ENCODE measurements at regions not wholly inside any gene's neighbourhood (a gene's known extent, or its start where the extent isn't known, plus 50 kb on each side); places are given as distances from the start of the nearest gene placed in this dataset.

DNA sequence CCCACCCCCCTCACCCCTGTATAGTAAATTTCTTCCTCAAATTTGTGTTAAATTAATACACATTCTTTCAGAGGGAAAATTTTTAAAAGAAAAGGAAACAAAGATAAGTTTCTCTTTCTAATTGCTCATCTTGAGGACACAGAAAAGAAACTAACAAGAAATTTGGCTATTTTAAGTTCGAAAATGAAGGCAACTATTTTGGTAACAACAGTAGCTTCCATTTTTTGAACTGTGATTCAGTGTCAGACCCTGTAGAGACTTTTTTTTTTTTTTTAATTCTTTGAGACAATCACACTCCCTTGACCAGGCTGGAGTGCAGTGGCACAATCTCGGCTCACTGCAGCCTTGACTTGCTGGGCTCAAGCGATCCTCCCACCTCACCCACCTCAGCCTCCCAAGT is 194.9 kb downstream of the SS18 start:
- H3K4me3 Mint-ChIP-seq = no peak overlapping the region
- H3K36me3 Mint-ChIP-seq = no peaks in the 10 kb centered on the region
- no peak for DNase-seq
- H3K27me3 Mint-ChIP-seq = peaks cover 12% of the 10 kb centered on the region
- no peak overlapping the region for H3K27ac Mint-ChIP-seq
- H3K4me1 Mint-ChIP-seq = no peaks in the 10 kb centered on the region
- H3K9me3 Mint-ChIP-seq = no peaks in the 10 kb centered on the region

DNA sequence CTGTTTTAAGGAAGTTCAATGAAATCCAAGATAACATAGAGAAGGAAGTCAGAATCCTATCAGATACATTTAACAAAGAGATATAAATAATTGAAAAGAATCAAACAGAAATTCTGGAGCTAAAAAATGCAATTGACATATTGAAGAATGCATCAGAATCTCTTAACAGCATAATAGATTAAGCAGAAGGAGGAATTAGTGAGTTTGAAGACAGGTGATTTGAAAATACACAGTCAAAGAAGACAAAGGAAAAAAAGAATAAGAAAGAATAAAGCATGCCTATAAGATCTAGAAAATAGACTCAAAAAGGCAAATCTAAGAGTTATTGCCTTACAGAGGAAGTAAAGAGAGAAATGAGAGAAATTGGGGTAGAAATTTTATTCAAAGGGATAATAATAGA is 204.1 kb downstream of the SS18 start:
- Mint-ChIP-seq H3K4me3 (no peak overlapping the region), H3K27me3 (peaks cover 6% of the 10 kb centered on the region), H3K9me3 (peaks cover 17% of the 10 kb centered on the region), H3K4me1 (no peaks in the 10 kb centered on the region), H3K36me3 (peaks cover 3% of the 10 kb centered on the region), H3K27ac (no peak overlapping the region)
- DNase-seq = no peak

DNA sequence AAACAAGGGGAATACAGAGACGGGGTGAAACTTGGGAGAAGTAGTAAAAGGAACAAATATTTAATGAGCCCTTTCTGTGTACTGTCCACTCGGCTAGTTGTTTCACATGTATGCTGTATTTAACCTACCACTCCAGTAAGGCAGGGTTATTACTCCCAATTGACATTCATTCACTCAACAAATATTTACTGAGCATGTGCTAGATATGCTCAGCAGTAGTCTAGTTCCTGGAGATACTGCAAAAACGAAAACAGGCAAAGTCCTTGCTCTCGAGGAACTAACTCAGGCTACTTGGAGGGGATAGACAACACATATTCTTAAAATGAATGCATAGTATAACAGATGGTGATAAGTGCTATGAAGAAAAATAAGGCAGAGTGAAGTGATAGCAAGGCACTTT is 207.3 kb downstream of the SS18 start:
- Mint-ChIP-seq H3K4me1 (no peaks in the 10 kb centered on the region), H3K36me3 (peaks cover 3% of the 10 kb centered on the region), H3K4me3 (no peak overlapping the region), H3K27ac (no peak overlapping the region), H3K9me3 (peaks cover 15% of the 10 kb centered on the region), H3K27me3 (peaks cover 15% of the 10 kb centered on the region)
- DNase-seq = no peak

DNA sequence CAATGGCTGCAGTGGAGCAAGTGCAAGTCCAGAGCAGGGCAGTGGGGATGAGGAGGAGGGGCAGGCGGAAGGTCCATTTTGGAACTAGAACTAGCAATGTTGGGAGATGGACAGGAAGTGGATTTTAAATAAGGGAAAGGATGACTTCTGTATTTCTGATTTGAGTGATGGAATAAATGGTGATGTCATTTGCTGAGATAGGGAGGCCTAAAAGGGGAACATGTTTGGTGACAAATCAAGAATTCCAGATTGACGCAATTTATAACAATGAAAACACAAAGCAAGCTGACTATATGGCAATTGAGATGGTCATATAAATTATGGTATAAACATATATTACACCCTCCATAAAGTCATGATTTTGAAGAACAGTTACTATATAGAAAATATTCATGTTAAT is 209.3 kb downstream of the SS18 start:
- H3K4me3 Mint-ChIP-seq = no peak overlapping the region
- DNase-seq = no peak
- H3K9me3 Mint-ChIP-seq = peaks cover 2% of the 10 kb centered on the region
- no peaks in the 10 kb centered on the region for H3K4me1 Mint-ChIP-seq
- peaks cover 17% of the 10 kb centered on the region for H3K27me3 Mint-ChIP-seq
- H3K36me3 Mint-ChIP-seq = no peaks in the 10 kb centered on the region
- no peak overlapping the region for H3K27ac Mint-ChIP-seq

DNA sequence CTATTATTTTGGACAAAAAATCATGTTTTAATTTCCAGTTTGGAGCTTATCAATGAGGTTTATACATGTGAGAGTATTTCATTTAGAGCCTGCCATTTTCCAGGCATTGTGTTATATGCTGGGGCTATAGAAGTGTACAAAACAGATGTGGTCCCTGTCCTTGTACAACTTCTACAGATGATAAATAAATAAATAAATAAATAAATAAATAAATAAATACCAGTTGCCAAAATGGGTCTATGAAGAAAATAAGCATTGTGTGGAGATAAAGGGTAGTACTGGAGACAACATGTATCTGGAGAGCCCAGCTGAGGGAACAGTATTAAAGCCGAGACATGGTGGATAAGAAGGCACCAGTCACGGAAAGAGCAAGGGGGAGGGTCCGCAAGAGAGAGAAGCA is 210.0 kb downstream of the SS18 start:
- no peak overlapping the region for H3K4me3 Mint-ChIP-seq
- H3K9me3 Mint-ChIP-seq = no peaks in the 10 kb centered on the region
- H3K27ac Mint-ChIP-seq = no peak overlapping the region
- H3K36me3 Mint-ChIP-seq = no peaks in the 10 kb centered on the region
- H3K27me3 Mint-ChIP-seq = peaks cover 16% of the 10 kb centered on the region
- DNase-seq = no peak
- H3K4me1 Mint-ChIP-seq = no peaks in the 10 kb centered on the region

DNA sequence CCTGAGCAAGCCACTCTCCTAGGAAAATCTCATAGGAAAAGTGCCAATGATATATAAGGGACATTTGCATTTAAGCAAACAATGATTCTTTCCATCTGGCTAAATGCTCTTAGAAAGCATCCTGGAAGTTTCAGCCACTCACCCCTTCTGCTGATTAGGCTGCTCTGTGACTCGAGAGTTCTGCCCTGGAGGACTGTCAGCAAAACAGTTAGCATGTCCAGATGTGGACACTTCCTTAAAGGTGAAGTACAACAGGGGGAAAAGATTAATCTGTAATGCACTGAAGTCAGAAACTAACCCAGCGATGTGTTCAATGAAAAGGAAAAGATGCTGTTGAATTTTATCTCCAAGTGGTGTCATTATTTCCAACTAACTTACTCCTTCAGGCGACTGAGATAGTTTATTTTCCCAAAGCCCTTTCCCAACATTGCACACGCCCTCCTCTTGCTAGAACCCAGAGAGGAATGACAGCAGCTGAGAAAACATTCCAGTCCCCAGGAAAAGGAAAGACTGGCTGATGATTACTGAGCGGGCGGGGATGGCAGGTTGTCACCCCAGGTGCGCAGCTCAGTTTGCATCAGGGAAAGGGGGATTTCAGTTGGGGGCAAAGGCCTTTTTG is 214.0 kb downstream of the SS18 start:
- Mint-ChIP-seq H3K27me3 (peaks cover 23% of the 10 kb centered on the region), H3K9me3 (no peaks in the 10 kb centered on the region), H3K4me1 (no peaks in the 10 kb centered on the region), H3K36me3 (no peaks in the 10 kb centered on the region), H3K4me3 (no peak overlapping the region), H3K27ac (no peak overlapping the region)
- DNase-seq = no peak

DNA sequence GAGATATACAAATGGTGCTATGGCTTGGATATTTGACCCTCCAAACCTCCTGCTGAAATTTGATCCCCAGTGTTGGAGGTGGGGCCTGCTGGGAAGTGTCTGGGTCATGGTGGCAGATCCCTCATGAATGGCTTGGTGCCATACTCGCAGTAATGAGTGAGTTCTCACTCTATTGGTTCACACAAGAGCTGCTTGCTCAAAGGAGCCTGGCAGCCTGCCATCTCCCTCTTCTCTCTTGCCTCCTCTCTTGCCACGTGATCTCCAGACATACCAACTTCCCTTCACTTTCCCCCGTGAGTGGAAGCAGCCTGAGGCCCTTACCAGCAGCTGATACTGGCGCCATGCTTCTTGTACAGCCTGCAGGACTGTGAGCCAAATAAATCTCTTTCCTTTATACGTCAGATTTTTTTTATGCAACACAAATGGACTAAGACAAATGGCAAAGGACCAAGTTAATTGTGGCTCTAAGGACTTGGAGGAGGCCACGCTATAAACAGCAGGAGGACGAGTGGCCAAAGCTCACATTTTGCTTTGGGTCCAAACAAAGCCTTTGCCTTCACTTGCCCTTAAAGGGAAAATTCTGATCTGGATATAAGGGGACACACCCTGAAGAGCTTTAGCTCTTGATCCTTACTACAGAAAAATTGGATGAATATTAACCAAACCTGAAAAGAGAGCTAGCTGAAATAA is 214.7 kb downstream of the SS18 start:
- H3K9me3 Mint-ChIP-seq = no peaks in the 10 kb centered on the region
- no peak for DNase-seq
- no peak overlapping the region for H3K4me3 Mint-ChIP-seq
- no peaks in the 10 kb centered on the region for H3K4me1 Mint-ChIP-seq
- H3K36me3 Mint-ChIP-seq = no peaks in the 10 kb centered on the region
- H3K27me3 Mint-ChIP-seq = peaks cover 23% of the 10 kb centered on the region
- H3K27ac Mint-ChIP-seq = no peak overlapping the region

DNA sequence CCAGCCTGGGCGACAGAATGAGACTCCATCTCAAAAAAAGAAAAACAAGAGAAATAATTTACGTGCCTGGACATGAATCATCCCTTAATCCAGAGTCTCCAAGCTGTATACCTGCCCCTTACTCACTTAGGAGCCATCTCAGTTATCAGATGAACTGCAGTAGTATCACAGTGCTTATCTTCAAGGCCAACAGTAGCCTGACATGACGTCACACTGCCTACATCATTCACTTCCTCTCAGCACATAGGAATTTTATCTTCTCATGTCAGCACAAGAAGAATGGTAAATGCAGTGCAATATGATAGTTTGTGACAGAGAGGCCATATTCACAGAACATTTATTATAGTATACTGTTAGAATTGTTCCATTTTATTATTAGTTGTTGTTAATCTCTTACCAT is 216.6 kb downstream of the SS18 start:
- no peaks in the 10 kb centered on the region for H3K4me1 Mint-ChIP-seq
- H3K36me3 Mint-ChIP-seq = no peaks in the 10 kb centered on the region
- no peak for DNase-seq
- H3K4me3 Mint-ChIP-seq = no peak overlapping the region
- no peaks in the 10 kb centered on the region for H3K9me3 Mint-ChIP-seq
- no peak overlapping the region for H3K27ac Mint-ChIP-seq
- peaks cover 25% of the 10 kb centered on the region for H3K27me3 Mint-ChIP-seq

DNA sequence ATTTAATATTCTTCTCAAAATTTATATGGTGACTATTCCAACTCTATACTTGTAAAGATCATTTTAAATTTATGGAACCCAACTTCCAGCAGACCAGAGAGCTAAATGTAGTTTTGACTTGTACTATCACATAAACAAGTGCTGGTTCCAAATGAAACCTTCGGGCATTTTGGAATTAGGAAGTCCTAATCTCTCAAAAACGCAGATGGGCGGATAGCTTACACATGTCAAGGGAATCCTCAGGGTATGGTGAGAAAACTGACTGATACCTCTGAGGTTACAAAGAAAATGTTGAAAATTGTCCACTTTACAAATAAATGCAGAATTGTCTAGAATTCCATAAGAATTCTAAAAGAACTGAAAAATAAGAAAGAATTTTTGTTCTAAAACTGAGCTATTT is 224.1 kb downstream of the SS18 start:
- H3K27me3 Mint-ChIP-seq = peaks cover 8% of the 10 kb centered on the region
- H3K27ac Mint-ChIP-seq = no peak overlapping the region
- no peaks in the 10 kb centered on the region for H3K4me1 Mint-ChIP-seq
- H3K9me3 Mint-ChIP-seq = no peaks in the 10 kb centered on the region
- H3K36me3 Mint-ChIP-seq = no peaks in the 10 kb centered on the region
- DNase-seq = no peak
- no peak overlapping the region for H3K4me3 Mint-ChIP-seq

DNA sequence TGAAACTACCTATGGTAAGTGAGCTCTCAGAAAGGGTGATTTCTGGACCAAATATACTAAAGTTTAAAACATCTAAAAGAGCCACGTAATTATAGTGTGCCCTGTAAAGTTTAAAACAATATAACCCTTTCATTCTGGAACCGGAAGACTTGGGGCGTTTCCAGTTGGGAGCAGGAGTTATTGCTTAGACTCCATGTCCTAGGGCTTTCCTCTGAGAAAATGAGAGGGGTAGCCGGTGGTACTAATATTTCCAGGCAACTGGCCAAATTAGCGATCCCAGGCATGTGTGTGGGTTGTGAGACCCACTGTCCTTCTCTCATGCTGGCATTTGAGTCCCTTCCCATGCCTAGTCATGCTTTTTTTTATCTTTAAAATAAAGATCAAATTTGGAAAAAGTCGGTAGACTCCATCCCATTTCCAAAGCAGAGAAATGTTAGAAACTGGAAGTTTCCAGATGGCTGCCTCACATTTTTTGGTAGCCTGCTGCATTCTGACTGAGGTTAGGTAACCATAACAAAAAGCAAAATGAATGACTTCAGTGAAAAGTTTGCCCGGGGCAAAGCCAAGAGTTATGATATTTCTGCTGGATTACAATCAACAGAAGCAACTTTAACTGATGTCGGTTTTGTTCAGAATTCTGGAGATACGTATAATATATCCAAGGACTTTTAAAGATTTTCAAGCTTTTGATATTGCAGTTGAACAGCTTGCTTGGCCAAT is 227.4 kb downstream of the SS18 start:
- no peak overlapping the region for H3K27ac Mint-ChIP-seq
- DNase-seq = no peak
- no peak overlapping the region for H3K4me3 Mint-ChIP-seq
- no peaks in the 10 kb centered on the region for H3K9me3 Mint-ChIP-seq
- H3K4me1 Mint-ChIP-seq = no peaks in the 10 kb centered on the region
- H3K36me3 Mint-ChIP-seq = no peaks in the 10 kb centered on the region
- H3K27me3 Mint-ChIP-seq = no peaks in the 10 kb centered on the region

DNA sequence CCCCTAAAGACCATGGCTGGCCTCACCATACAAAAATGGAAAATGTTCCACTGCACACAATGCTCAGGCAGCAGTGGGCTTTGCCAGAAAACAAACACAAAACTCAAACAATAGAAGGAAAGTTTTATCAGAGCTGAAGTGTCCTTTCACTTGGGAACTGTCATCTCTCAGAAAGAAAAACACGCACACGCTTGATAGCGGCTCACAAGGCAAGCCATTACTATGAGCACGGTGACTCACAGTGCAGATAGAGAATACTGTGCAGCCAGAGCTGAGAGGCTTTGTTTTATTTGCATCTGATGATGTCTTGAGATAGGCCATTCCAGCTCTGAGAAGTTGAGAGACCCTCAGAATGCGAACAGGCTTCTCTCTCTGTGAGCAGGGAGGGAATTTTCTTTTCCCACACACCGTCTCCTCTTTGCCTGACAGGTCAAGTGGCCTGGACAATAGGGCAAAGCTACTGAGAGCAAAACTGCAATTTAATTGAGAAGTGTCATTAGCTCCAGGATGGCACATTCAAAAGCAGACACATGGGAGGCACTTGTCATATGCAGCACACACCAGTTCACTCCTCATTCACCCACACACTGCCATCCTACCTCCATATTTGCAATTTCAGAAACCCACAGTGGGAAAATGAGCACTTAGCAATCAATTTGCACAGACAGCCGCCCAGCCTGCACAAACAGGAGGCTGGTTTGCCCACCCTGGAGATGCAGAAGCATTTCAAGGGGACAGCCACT is 236.6 kb downstream of the SS18 start:
- H3K27me3 Mint-ChIP-seq = peaks cover 4% of the 10 kb centered on the region
- no peak overlapping the region for H3K27ac Mint-ChIP-seq
- DNase-seq = no peak
- H3K4me1 Mint-ChIP-seq = no peaks in the 10 kb centered on the region
- H3K9me3 Mint-ChIP-seq = no peaks in the 10 kb centered on the region
- no peaks in the 10 kb centered on the region for H3K36me3 Mint-ChIP-seq
- H3K4me3 Mint-ChIP-seq = no peak overlapping the region

DNA sequence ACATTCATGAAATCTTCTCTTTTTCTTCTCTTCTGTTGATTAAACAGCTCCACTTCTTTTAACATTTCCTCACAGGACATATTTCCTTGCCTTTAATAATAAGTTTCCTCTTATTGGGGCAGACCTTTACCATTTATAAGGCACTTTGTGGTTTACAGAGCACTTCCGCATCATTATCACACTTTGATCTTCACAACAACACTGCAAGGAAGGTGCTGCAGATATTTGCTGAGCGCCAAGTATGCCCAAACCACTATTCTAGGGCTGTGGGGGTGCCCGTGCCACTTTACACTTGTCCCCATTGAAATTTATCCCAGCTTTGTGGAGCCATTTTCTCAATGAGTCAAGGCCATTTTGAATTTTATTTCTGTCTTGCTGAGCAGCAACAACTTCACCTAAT is 246.6 kb downstream of the SS18 start:
- peaks cover 12% of the 10 kb centered on the region for H3K27me3 Mint-ChIP-seq
- no peaks in the 10 kb centered on the region for H3K36me3 Mint-ChIP-seq
- no peaks in the 10 kb centered on the region for H3K4me1 Mint-ChIP-seq
- DNase-seq = no peak
- no peaks in the 10 kb centered on the region for H3K9me3 Mint-ChIP-seq
- no peak overlapping the region for H3K4me3 Mint-ChIP-seq
- no peak overlapping the region for H3K27ac Mint-ChIP-seq

DNA sequence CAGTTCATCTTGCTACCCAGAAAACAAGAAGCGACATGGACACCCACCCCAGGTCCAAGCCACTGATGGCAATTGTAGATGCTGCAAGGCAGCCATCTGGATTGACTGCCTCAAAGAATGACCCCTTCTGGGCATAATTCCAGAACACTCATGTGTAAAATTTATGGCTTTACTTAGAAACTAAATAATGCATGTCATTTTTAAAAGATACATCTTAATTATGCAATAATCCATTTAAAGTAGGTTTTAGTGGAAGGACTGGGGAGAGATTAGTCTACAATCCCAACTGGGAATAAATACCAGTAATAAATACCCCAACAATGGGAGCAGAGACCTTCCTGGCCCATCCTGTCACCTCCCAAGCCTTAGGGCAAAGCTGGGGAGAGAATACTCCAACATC is 247.7 kb downstream of the SS18 start:
- Mint-ChIP-seq H3K36me3 (no peaks in the 10 kb centered on the region), H3K27me3 (peaks cover 12% of the 10 kb centered on the region), H3K4me1 (no peaks in the 10 kb centered on the region), H3K4me3 (no peak overlapping the region), H3K9me3 (no peaks in the 10 kb centered on the region), H3K27ac (no peak overlapping the region)
- DNase-seq = no peak

DNA sequence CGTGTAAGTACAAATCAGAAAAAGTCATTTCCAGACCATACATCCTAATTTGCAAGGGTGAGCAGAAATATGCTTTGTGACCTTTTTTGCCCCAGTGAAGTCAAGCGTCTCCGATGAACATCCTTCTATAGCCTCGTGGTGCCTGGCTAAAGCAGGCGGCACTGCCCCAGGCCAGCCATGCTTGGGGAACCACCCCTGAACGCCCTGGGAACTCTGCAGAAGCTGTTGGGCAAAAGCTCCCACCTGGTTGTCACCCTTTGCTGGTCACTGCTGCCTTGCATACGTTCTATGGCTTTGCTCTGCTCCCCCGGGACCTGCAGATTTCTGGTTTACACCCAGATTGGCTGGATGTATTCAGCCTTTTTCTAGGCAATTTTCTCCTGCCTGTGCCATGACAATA is 256.4 kb downstream of the SS18 start:
- Mint-ChIP-seq H3K4me3 (no peak overlapping the region), H3K27me3 (no peaks in the 10 kb centered on the region), H3K9me3 (no peaks in the 10 kb centered on the region), H3K36me3 (no peaks in the 10 kb centered on the region), H3K27ac (no peak overlapping the region), H3K4me1 (no peaks in the 10 kb centered on the region)
- no peak for DNase-seq

DNA sequence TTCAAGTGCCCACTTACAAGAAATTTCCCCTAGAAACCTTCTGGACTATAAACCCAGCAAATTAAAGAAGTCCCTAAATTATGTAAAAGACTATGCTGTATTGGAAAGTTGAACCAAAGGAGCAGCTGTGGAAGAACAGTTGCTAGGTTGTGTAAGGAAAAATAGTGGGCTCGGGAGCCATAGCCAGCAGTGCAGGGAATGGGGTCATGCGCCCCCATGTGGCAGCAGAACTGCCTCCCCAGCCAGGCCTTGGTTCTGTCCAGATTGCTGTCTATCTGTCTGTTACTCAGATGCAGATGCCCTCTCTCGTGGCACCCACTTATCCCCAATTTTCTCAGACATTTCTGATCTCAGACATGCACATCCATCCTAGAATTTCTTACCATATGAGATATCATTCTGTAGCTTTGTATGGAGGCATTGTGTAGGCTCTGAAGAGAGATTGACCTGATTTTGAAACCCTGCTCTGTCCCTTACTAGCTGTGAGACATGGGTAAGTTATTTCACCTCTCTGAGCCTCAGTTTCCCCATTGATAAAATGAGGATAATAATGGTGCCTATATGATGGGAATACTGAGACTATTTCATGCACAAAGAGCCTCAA is 258.3 kb downstream of the SS18 start:
- H3K9me3 Mint-ChIP-seq = no peaks in the 10 kb centered on the region
- no peak for DNase-seq
- no peak overlapping the region for H3K4me3 Mint-ChIP-seq
- no peaks in the 10 kb centered on the region for H3K36me3 Mint-ChIP-seq
- no peak overlapping the region for H3K27ac Mint-ChIP-seq
- H3K4me1 Mint-ChIP-seq = no peaks in the 10 kb centered on the region
- H3K27me3 Mint-ChIP-seq = no peaks in the 10 kb centered on the region

All from activated naive CD8-positive, alpha-beta T cell treated with anti-CD3 and anti-CD28 coated beads for 36 hours (primary cell).